Ammon's horn (tissue), 1 donor: ENCODE measurements at regions not wholly inside any gene's neighbourhood (a gene's known extent, or its start where the extent isn't known, plus 50 kb on each side); places are given as distances from the start of the nearest gene placed in this dataset.
A peak's percentile ranks its signal among the peaks of the same experiment; 100 is the strongest.

Source experiments
- DNase-seq: peaks from one replicate; pipeline ENCODE4 v3.0.0-alpha.2; 2016; ENCODE audit warnings: low spot score

DNA sequence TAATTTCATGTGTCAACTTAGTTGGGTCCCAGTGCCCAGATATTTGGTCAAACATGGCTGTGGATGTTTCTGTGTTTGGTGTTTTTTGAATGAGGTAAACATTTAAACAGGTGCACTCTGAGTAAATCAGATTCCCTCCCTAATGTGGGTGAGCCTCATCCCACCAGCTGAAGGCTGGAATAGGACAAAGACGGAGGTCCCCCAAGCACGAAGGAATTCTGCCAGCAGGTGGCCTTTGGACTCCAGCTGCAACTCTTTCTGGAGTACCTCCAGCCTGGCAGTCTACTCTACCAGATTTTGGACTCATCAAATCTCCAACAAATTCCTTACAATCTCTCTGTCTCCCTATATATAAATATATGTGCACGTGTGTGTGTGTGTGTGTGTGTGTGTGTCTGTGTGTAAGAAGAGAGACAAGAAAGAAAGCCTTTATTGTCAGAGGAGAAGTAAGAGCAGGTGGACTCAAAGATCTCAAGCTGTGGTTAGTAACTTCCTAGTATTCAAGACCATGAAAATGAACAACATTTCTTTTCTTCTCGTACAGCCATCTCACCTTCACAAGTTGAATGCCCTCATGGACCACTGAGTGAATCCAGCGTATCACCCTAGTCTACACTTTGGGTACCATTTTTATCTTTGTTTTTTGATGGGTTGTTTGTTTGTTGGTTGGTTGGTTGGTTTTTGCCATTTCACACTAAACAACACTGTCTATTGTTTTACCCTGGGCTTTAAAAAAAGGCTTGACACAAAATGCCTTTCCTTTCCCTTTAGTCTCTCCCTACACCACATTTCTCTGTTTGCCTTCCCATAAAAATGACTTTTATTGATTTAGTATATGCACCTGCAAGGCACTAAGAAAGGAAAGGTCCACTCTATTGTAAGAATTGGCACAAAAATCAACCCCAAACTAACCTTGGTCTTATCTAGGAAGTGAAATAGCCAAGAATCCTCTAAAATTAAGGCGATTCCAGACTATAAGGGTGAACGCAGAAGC lies 118.7 kb downstream of the TENT4A start:
- no peak for DNase-seq

- no peak for DNase-seq
These were observed 119.8 kb downstream of the TENT4A start for GRCh38 chr5:6832994-6833393.

DNA sequence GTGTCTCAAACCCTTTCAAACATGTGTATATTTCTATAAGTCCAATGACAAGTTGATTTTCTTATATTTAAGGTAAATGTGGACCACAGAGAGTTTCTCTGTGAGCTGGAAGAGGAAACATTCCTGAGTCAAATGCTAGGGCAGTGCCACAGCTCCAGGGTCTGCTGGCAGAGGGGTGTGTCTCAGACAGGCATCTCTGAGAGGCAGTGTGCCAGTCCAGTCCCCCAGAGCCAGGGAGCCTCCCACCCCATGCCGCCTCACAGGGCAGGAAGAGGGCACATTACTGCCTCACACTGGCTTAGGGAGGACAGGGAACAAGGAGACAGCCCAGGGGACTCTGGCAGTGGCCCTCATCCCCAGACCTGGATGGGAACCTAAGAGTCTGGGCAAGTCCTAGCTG lies 120.2 kb downstream of the TENT4A start:
- no peak for DNase-seq

DNA sequence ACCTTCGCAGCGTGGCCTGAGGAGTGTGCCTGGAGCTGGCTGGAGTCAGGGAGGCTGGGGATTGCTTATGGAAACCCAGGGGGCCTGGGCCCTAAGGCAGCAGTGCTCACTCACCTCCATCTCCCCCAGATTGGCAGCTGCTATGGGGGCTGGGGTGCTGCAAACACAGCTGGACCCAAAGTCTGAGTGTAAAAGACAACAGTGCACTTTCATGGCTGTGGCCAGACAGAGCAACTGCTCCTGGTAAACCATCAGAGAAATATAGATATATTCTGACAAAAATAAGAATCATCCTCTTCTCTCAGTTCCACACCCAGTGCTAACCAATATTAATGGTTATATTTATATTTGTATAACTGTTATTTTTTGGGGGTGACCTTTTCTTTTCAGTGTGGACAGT lies 123.9 kb downstream of the TENT4A start:
- no peak for DNase-seq

DNA sequence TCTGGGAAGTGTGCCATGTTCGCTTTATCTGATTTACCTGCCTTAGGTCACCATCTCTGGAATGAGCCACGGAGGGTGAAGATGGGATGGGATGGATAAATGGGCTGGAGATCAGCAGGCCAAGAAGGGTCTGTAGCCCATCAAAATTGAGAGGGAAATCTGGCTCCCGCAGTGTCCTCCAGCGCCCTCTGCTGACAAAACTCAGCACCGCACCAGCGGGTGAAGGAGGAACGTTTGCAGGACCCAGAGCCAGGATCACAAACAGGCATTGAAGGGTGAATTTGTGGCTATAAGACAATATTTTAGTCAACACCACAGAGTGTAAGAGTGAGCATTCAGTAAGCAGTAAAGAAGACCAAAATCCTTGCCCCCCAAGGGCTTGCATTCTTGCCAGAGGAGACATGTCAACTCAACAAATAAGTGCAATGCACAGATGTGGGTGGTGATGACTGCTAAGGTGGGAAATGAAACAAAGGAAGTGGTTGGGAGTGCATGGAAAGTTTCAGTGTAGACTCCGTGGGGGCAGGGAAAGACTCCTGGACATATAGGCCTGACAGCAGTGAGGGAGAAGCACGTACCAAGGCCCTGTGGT lies 124.4 kb downstream of the TENT4A start:
- DNase-seq: no peak

GRCh38 chr5:6838736-6839135 lies 125.5 kb downstream of the TENT4A start:
- DNase-seq: no peak

- no peak for DNase-seq
These were observed 127.0 kb downstream of the TENT4A start for GRCh38 chr5:6840136-6840793.

DNA sequence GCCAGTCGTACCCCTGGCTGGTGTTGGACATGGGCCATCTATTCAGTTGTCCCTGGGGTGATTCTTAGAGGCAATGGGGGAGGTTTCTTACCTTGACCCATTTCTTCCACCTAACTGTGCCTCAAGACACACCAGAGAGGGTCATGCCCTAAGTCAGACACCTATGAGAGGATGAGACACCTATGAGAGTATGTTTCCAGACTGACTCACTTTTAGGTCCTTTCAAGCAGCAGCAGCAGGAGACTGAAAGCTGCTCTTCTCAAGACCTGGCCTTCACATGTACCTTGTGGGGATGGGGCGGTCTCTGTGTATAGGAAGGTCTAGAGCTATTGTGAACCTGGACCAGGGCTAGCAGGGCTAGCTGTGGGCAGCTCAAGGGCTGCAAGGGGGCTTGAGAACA lies 130.1 kb downstream of the TENT4A start:
- no peak for DNase-seq

- no peak for DNase-seq
These were observed 130.6 kb downstream of the TENT4A start for GRCh38 chr5:6843821-6844220.

DNA sequence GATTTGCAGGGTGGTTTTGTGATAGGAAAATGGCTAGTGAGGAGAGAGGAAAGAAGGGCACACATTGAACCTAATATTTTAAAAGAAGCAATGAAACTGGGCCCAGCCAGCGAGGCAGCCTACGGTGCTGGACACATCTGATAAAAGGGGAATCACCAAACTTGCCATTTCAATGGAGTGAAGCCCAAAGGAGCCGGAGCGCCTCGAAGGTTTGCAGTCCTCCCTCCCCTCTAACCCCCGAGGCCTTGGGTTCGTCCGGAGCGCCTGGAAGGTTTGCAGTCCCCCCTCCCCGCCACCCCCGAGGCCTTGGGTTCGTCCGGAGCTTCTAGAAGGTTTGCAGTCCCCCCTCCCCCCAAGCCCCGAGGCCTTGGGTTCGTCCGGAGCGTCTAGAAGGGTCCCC lies 132.6 kb downstream of the TENT4A start:
- DNase-seq: no peak

DNA sequence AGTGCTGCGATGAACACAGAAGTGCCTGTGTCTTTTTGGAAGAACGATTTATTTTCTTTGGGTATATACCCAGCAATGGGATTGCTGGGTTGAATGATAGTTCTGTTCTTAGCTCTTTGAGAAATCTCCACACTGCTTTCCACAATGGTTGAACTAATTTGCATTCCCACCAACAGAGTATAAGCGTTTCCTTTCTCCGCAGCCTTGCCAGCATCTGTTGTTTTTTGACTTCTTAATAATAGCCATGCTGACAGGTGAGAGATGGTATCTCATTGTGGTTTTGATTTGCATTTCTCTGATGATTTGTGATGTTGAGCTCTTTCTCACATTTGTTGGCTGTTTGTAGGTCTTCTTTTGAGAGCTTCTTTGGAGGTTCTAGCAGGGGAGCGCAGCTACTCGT lies 134.6 kb downstream of the TENT4A start:
- DNase-seq: no peak

GRCh38 chr5:6849316-6850105 lies 136.3 kb downstream of the TENT4A start:
- peak; percentile 50 for DNase-seq

- no peak for DNase-seq
These were observed 136.8 kb downstream of the TENT4A start for GRCh38 chr5:6850106-6850432.

DNA sequence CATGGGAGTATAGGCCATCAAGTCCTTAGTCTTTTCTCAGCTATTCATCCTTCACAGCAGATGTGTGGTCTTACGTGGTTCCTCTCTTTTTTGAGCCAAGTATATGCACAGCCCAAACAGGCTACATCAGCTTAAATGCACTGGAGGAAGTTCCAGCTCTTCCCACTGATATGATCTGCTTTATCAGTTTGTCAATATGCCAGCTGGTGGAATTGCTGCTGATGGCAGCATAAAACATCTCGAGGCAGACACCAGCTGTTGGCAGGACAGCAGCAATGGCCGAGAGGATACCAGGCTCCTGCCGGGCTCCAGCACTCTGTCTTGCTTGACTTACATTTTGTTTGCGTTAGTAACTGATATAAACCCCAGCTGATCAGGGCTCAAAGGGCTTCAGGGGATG lies 143.4 kb downstream of the TENT4A start:
- no peak for DNase-seq

GRCh38 chr5:6858419-6858818 lies 145.2 kb downstream of the TENT4A start:
- no peak for DNase-seq

DNA sequence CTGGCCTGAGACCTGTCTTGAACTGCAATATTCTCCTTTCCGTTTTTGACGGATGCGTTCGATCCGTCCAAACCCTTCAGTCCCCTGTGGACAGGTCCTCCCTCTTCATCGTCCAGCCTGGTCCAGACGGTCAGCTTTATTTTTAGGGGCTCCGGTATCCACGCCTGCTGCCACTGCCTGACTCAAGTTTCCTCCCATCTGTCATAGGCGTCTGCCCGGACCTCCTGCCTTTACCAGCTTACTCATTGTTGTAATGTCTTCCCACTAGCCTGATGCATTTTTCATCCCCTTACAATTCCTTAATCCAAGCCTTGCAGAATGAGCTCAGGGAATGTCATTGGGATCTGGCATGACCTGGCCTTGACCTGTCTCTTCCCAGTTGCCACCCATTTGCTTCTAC lies 145.8 kb downstream of the TENT4A start:
- no peak for DNase-seq

DNA sequence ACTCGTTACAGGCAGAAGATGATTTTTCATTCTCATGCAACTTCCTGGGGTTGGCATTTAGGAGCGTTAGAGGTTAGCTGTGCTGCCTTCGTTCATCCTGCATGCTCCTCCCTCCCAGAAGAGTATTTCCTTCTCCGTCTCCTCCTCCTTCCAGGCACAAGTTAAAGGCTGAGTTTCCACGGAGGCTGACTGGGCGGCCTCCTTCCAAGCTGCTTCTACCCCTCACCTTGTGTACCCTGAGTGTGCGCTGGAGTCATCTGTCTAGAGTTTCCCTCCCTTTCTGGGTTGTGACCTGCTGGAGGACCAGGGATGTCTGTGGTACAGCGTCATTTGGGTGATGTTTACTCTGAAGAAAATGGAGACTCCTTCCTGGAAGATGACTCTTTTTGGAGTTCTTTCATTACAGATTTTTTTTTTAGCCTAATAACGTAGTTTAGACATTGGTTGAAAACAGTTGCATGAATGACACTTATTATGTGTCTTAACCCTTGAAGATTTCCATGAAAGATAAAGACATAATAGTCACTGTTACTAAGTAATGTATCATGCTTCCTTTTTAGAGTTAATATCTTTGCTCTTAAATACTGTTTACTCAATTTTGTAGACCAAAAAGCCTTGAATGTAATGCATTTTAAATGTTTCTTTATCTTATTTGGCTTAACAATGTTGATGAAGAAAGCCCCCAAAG lies 146.9 kb downstream of the TENT4A start:
- no peak for DNase-seq

- DNase-seq: no peak
These were observed 147.8 kb downstream of the TENT4A start for GRCh38 chr5:6861036-6861435.

GRCh38 chr5:6861667-6862066 lies 148.4 kb downstream of the TENT4A start:
- no peak for DNase-seq

DNA sequence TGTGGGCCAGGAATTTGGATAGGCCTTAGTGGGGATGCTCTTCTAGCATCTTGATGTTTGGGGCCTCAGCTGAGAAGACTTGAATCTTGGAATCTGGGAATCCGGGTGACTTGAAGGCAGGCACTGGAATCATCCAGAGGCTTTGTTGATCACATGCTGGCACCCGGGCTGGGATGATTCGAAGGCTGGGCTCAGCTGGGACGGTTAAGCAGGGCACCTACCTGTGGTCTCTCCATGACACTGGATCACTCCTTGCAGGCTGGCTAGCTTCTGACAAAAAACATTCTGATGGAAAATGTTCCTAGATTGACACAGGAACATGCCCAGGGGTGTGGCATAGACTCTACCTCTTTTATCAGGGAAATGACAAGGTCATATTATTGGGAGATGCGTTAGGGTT lies 149.1 kb downstream of the TENT4A start:
- no peak for DNase-seq

GRCh38 chr5:6867712-6868111 lies 154.5 kb downstream of the TENT4A start:
- no peak for DNase-seq

- DNase-seq: peak; percentile 79
These were observed 154.9 kb downstream of the TENT4A start for GRCh38 chr5:6868171-6868570.
